ENCODE measurements at regions not wholly inside any gene's neighbourhood (a gene's known extent, or its start where the extent isn't known, plus 50 kb on each side); places are given as distances from the start of the nearest gene placed in this dataset.
"Not testable (repeated sequence)": the region's sequence is repeated elsewhere in the genome, so short reads cannot be mapped to it uniquely, and the experiment has no call there.

DNA sequence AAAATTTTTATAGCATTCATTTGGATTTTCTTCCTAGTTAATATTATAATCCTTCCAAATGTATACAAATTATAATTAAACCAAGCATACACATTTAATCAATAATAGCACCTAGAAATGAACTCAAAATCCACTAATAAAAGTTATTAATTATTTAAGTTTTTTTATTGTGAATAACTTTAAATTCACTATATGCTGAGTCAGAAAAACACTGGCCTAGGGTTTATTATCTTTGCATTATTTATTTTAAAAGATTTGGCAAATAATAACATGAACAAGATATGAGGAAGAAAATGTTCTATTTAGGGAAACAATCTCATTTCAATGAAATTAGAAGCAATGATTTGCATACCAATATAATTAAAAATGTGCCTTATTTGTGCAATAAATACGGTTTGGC is 951.5 kb downstream of the KCNT2 start:
- no peak overlapping the region for H3K27ac ChIP-seq (ENCODE audit: low read length)
- H3K4me1 ChIP-seq (ENCODE audit: control insufficient read depth in 1 of 2, insufficient read depth in 2 of 2, low read length in 2 of 2), result no peaks in the 10 kb centered on the region
- no peak overlapping the region for H3K4me3 ChIP-seq (ENCODE audit: low read depth in 1 of 2, low read length in 2 of 2)
- no peaks in the 10 kb centered on the region for H3K9me3 ChIP-seq (ENCODE audit: control insufficient read depth in 1 of 2, low read length in 2 of 2)
- H3K27me3 ChIP-seq (ENCODE audit: low read depth, low read length), result no peaks in the 10 kb centered on the region
- H3K36me3 ChIP-seq (ENCODE audit: control insufficient read depth in 1 of 2, insufficient read depth in 2 of 2, low read length in 2 of 2), result no peaks in the 10 kb centered on the region

DNA sequence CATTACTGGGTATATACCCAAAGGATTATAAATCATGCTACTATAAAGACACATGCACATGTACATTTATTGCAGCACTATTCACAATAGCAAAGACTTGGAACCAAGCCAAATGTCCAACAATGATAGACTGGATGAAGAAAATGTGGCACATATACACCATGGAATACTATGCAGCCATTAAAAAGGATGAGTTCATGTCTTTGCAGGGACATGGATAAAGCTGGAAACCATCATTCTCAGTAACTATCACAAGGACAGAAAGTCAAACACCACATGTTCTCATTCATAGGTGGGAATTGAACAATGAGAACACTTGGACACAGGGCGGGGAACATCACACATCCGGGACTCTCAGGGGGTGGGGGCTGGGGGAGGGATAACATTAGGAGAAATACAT is 959.4 kb downstream of the KCNT2 start:
- not testable (repeated sequence) for H3K27ac ChIP-seq (ENCODE audit: low read length)

DNA sequence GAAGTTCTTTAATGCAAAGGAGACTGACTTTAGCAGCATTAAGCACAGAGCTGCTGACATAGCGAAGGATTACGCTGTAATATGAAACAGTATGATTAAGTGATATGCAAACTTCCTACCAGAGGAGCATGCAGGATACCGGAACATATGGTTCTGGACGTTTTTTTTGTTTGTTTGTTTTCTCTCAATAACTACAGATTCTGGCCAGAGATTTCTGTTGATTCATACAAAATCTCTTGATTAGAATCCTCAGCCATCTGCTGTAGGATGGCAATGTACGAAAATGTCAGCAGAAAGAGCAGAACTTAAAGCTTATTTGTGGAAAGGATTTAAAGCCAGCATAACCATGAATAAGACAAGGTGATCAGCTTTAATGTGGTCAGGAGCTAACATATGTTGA is 970.7 kb downstream of the KCNT2 start:
- no peaks in the 10 kb centered on the region for H3K9me3 ChIP-seq (ENCODE audit: control insufficient read depth in 1 of 2, low read length in 2 of 2)
- no peak overlapping the region for H3K4me3 ChIP-seq (ENCODE audit: low read depth in 1 of 2, low read length in 2 of 2)
- no peak overlapping the region for H3K27ac ChIP-seq (ENCODE audit: low read length)
- H3K4me1 ChIP-seq (ENCODE audit: control insufficient read depth in 1 of 2, insufficient read depth in 2 of 2, low read length in 2 of 2), result no peaks in the 10 kb centered on the region
- no peaks in the 10 kb centered on the region for H3K36me3 ChIP-seq (ENCODE audit: control insufficient read depth in 1 of 2, insufficient read depth in 2 of 2, low read length in 2 of 2)
- H3K27me3 ChIP-seq (ENCODE audit: low read depth, low read length), result no peaks in the 10 kb centered on the region

More for the DNA sequence above, 959.4 kb downstream of the KCNT2 start:
- H3K9me3 ChIP-seq (ENCODE audit: control insufficient read depth in 1 of 2, low read length in 2 of 2); H3K36me3 ChIP-seq (ENCODE audit: control insufficient read depth in 1 of 2, insufficient read depth in 2 of 2, low read length in 2 of 2); H3K27me3 ChIP-seq (ENCODE audit: low read depth, low read length); H3K4me3 ChIP-seq (ENCODE audit: low read depth in 1 of 2, low read length in 2 of 2); H3K4me1 ChIP-seq (ENCODE audit: control insufficient read depth in 1 of 2, insufficient read depth in 2 of 2, low read length in 2 of 2): not testable (repeated sequence)

DNA sequence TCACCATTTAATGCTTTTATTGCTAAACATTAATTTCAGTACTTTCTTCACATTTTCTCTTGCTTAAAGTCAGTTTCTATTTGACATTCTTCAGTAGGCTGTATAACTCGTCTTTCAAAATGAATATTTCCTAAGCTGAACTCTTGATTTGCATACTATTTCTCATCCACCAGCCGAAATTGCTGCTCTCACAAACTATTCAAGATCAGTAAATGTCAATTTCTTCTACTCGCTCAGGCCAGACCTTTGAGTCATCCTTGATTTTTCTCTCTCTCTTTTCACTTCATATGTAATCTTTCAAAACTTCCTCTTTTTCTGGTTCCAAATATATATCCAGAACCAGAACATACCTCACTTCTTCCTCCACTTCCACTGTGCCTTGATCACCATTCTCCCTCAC is 990.0 kb downstream of the KCNT2 start:
- H3K36me3 ChIP-seq (ENCODE audit: control insufficient read depth in 1 of 2, insufficient read depth in 2 of 2, low read length in 2 of 2), result no peaks in the 10 kb centered on the region
- H3K4me1 ChIP-seq (ENCODE audit: control insufficient read depth in 1 of 2, insufficient read depth in 2 of 2, low read length in 2 of 2), result no peaks in the 10 kb centered on the region
- H3K27ac ChIP-seq (ENCODE audit: low read length), result no peak overlapping the region
- H3K9me3 ChIP-seq (ENCODE audit: control insufficient read depth in 1 of 2, low read length in 2 of 2), result peaks cover 0 to 2% of the 10 kb centered on the region in 2 donors
- no peak overlapping the region for H3K4me3 ChIP-seq (ENCODE audit: low read depth in 1 of 2, low read length in 2 of 2)
- no peaks in the 10 kb centered on the region for H3K27me3 ChIP-seq (ENCODE audit: low read depth, low read length)

DNA sequence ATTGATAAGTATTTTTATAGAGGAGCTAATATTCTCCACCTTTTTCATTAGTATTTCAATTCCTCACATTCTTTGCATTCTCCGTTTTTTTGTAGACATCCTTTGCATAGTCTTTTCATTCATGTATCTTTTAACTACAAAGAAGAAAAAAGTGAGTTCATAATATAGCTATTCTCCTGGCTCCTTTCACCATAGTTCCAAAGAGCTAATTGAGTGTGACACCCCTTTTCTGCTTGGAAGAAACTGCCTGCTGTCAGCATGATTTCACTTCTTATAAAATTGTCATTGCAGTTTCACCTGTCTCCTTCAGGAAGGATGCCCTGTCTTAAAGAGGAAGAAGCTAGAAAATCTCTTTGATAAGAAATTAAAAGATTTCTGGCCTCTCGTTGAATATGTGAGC is 991.1 kb downstream of the KCNT2 start:
- Histone ChIP-seq H3K27me3 (ENCODE audit: low read depth, low read length) (no peaks in the 10 kb centered on the region), H3K9me3 (ENCODE audit: control insufficient read depth in 1 of 2, low read length in 2 of 2) (peaks cover 0 to 2% of the 10 kb centered on the region in 2 donors), H3K4me1 (ENCODE audit: control insufficient read depth in 1 of 2, insufficient read depth in 2 of 2, low read length in 2 of 2) (no peaks in the 10 kb centered on the region)

DNA sequence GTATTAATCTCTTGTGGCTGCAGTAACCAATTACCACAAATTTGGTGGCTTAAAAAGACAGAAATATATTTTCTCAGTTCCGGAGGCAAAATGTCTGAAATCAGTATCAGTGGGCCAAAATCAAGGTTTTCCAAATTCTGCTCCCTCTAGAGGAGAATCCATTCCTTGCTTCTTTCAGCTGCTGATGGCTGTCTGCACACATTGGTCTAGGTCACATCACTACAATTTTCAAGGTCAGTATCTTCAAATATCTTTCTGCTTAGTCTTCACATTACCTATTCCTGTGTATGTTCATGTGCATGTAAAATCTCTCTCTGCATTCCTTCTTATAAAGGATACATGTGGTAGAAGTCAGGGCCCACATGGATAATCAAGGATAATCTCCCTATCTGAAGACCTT is 999.4 kb downstream of the KCNT2 start:
- peaks cover 0 to 3% of the 10 kb centered on the region in 2 donors for H3K9me3 ChIP-seq (ENCODE audit: control insufficient read depth in 1 of 2, low read length in 2 of 2)
- no peaks in the 10 kb centered on the region for H3K4me1 ChIP-seq (ENCODE audit: control insufficient read depth in 1 of 2, insufficient read depth in 2 of 2, low read length in 2 of 2)
- no peaks in the 10 kb centered on the region for H3K36me3 ChIP-seq (ENCODE audit: control insufficient read depth in 1 of 2, insufficient read depth in 2 of 2, low read length in 2 of 2)
- no peak overlapping the region for H3K4me3 ChIP-seq (ENCODE audit: low read depth in 1 of 2, low read length in 2 of 2)
- H3K27ac ChIP-seq (ENCODE audit: low read length), result no peak overlapping the region
- H3K27me3 ChIP-seq (ENCODE audit: low read depth, low read length), result no peaks in the 10 kb centered on the region

More for the DNA sequence above, 991.1 kb downstream of the KCNT2 start:
- H3K4me3 ChIP-seq (ENCODE audit: low read depth in 1 of 2, low read length in 2 of 2), result no peak overlapping the region
- no peak overlapping the region for H3K27ac ChIP-seq (ENCODE audit: low read length)
- no peaks in the 10 kb centered on the region for H3K36me3 ChIP-seq (ENCODE audit: control insufficient read depth in 1 of 2, insufficient read depth in 2 of 2, low read length in 2 of 2)

DNA sequence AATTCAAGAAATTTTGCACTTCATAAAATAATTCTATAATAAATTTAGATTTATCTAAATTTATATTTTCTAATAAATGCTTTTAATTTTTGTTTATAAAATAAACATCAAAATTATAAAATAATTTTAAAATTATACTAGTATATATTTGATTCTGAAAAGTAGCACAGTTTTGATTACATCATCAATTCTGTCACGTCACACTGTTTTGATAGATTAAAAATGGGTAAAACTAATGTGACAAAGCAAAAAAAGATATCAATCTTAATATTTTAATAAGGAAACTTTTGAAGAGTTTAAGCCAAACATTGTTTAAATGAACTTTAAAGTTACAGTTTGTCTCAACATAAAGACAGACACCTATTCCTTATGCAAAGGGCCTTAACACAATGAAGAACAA is 1001.8 kb downstream of the KCNT2 start:
- Histone ChIP-seq H3K4me3 (ENCODE audit: low read depth in 1 of 2, low read length in 2 of 2) (no peak overlapping the region), H3K27me3 (ENCODE audit: low read depth, low read length) (no peaks in the 10 kb centered on the region), H3K9me3 (ENCODE audit: control insufficient read depth in 1 of 2, low read length in 2 of 2) (peaks cover 0 to 3% of the 10 kb centered on the region in 2 donors), H3K4me1 (ENCODE audit: control insufficient read depth in 1 of 2, insufficient read depth in 2 of 2, low read length in 2 of 2) (no peaks in the 10 kb centered on the region), H3K36me3 (ENCODE audit: control insufficient read depth in 1 of 2, insufficient read depth in 2 of 2, low read length in 2 of 2) (no peaks in the 10 kb centered on the region), H3K27ac (ENCODE audit: low read length) (no peak overlapping the region)

DNA sequence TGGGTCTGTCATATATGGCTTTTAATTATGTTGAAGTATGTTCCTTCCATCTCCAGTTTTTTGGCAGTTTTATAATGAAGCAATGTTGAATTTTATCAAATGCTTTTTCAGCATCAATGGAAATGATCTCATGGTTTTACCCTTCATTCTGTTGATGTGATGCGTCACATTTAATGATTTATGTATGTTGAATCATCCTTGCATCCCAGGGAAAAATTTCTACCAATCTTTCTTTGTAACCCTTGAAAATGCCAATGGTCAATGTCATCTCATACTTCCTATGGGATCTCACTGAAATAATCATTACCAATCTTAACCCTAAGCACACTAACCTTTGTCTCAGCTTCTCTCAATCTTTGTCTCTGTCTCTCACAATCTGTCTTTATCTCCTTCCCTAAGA is 1004.0 kb downstream of the KCNT2 start:
- Histone ChIP-seq H3K9me3 (ENCODE audit: control insufficient read depth in 1 of 2, low read length in 2 of 2) (no peaks in the 10 kb centered on the region), H3K4me1 (ENCODE audit: control insufficient read depth in 1 of 2, insufficient read depth in 2 of 2, low read length in 2 of 2) (no peaks in the 10 kb centered on the region), H3K36me3 (ENCODE audit: control insufficient read depth in 1 of 2, insufficient read depth in 2 of 2, low read length in 2 of 2) (no peaks in the 10 kb centered on the region), H3K4me3 (ENCODE audit: low read depth in 1 of 2, low read length in 2 of 2) (no peak overlapping the region), H3K27ac (ENCODE audit: low read length) (no peak overlapping the region), H3K27me3 (ENCODE audit: low read depth, low read length) (no peaks in the 10 kb centered on the region)

DNA sequence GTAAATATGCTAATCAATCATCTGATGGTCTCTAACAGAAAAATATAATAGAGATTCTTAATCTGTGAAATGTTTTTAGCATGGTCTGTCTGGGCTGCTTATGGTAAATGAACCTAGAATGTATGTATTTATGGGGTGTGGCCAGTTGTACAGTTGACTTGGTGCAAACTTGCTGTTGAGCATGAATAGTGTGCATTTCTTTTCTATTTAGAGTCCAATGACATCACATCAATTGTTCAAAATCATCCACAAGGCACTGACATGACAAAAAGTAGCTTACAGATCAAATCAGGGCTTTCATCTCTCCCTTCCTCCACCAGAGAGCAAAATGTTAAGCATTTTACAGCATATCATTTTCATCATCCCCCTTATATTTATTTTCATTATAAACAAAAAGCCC is 1010.3 kb downstream of the KCNT2 start:
- Histone ChIP-seq H3K4me3 (ENCODE audit: low read depth in 1 of 2, low read length in 2 of 2) (no peak overlapping the region), H3K27me3 (ENCODE audit: low read depth, low read length) (no peaks in the 10 kb centered on the region)

DNA sequence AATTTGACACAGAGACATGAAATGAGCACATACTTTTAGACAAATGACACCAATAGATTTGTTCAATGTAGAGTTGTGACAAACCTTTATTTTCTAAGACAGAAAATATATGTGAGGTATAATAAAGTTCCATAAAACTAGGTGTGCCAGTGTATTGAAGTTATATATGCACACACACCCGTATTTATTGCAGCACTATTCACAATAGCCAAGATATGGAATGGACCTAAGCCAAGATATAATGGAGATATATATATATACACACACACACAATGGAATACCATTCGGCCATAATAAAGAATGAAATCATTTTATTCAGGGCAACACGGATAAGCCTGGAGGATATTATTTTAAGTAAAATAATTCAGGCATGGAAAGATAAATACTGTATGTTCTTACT is 1013.5 kb downstream of the KCNT2 start:
- H3K27ac ChIP-seq (ENCODE audit: low read length), result no peak overlapping the region
- H3K4me3 ChIP-seq (ENCODE audit: low read depth in 1 of 2, low read length in 2 of 2), result no peak overlapping the region
- H3K36me3 ChIP-seq (ENCODE audit: control insufficient read depth in 1 of 2, insufficient read depth in 2 of 2, low read length in 2 of 2), result no peaks in the 10 kb centered on the region
- H3K9me3 ChIP-seq (ENCODE audit: control insufficient read depth in 1 of 2, low read length in 2 of 2), result no peaks in the 10 kb centered on the region
- H3K4me1 ChIP-seq (ENCODE audit: control insufficient read depth in 1 of 2, insufficient read depth in 2 of 2, low read length in 2 of 2), result no peaks in the 10 kb centered on the region
- H3K27me3 ChIP-seq (ENCODE audit: low read depth, low read length), result no peaks in the 10 kb centered on the region

More for the DNA sequence above, 1010.3 kb downstream of the KCNT2 start:
- Histone ChIP-seq H3K27ac (ENCODE audit: low read length) (no peak overlapping the region), H3K9me3 (ENCODE audit: control insufficient read depth in 1 of 2, low read length in 2 of 2) (no peaks in the 10 kb centered on the region), H3K36me3 (ENCODE audit: control insufficient read depth in 1 of 2, insufficient read depth in 2 of 2, low read length in 2 of 2) (no peaks in the 10 kb centered on the region), H3K4me1 (ENCODE audit: control insufficient read depth in 1 of 2, insufficient read depth in 2 of 2, low read length in 2 of 2) (no peaks in the 10 kb centered on the region)

DNA sequence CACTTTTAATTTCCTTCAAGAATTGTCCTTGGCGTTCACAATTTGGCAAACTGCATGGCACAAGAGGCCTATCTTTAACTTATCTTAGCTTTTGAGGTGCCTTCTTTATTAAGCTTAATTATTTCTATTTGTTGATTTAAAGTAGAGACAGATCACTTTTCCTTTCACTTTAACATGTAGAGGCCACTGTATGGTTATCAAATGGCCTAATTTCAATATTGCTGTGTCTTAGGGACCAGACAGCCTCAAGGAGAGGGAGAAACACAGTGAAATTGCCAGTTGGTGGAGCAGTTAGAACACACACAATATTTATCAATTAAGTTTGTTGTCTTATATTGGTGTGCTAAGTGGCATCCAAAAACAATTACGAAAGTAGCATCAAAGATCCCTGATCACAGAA is 1013.9 kb downstream of the KCNT2 start:
- Histone ChIP-seq H3K4me3 (ENCODE audit: low read depth in 1 of 2, low read length in 2 of 2) (no peak overlapping the region), H3K27me3 (ENCODE audit: low read depth, low read length) (no peaks in the 10 kb centered on the region), H3K4me1 (ENCODE audit: control insufficient read depth in 1 of 2, insufficient read depth in 2 of 2, low read length in 2 of 2) (no peaks in the 10 kb centered on the region), H3K27ac (ENCODE audit: low read length) (no peak overlapping the region), H3K9me3 (ENCODE audit: control insufficient read depth in 1 of 2, low read length in 2 of 2) (no peaks in the 10 kb centered on the region), H3K36me3 (ENCODE audit: control insufficient read depth in 1 of 2, insufficient read depth in 2 of 2, low read length in 2 of 2) (no peaks in the 10 kb centered on the region)

DNA sequence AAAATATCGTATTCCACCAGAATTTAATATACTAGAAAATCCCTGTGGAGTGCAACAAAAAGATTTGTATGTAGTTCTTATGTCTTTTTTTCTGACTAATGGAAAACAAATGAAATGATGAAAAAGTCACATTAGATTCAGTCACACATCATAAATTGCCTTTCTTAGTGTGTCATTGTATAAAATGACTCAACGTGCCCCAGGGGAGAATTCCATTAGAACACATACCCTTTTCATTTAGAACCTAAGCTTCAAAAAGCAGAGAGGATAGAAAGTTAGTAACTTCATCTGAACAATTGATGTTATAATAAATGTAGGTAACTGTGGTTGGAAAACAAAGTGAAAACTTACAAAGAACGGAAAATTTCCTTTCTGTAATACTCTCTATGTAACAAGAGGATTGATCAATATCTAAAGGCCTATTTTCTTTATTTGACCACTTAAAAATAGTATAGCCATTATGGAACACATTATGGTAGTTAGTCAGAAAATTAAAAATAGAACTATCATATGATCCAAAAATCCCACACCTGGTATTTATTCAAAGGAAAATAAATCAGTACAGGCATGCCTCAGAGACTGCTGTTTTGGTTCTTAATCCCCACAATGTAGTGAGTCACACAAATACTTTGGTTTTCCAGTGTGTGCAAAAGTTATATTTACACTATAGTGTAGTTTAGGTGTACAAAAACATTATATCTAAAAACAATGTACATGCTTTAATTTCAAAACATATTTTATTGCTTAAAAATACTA is 1016.1 kb downstream of the KCNT2 start:
- Histone ChIP-seq H3K4me1 (ENCODE audit: control insufficient read depth in 1 of 2, insufficient read depth in 2 of 2, low read length in 2 of 2) (no peaks in the 10 kb centered on the region), H3K36me3 (ENCODE audit: control insufficient read depth in 1 of 2, insufficient read depth in 2 of 2, low read length in 2 of 2) (no peaks in the 10 kb centered on the region), H3K27me3 (ENCODE audit: low read depth, low read length) (no peaks in the 10 kb centered on the region), H3K9me3 (ENCODE audit: control insufficient read depth in 1 of 2, low read length in 2 of 2) (no peaks in the 10 kb centered on the region), H3K27ac (ENCODE audit: low read length) (no peak overlapping the region), H3K4me3 (ENCODE audit: low read depth in 1 of 2, low read length in 2 of 2) (no peak overlapping the region)
